ENCODE measurements at regions not wholly inside any gene's neighbourhood (a gene's known extent, or its start where the extent isn't known, plus 50 kb on each side); places are given as distances from the start of the nearest gene placed in this dataset.

DNA sequence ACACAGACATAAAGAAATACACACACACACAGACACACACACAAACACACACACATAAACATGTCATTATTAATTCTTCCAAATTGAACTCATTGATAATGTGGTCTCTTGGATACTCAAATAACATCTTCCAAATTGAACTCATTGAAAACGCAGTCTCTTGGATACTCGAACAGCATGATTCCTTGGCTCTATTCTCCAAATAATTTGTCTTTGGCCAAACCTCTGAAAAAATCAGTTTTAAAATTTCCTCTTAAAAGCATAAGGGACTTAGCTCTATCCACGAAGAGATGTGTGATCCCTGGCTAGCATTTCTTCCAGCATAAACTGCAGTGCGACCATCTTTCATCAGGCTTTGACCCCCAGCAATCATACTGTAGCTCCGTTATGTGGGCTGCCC lies 296.6 kb downstream of the IRX2 start:
- no TSS peak for BruUV-seq (replicated peaks)
- CTCF ChIA-PET, result no interaction called here

DNA sequence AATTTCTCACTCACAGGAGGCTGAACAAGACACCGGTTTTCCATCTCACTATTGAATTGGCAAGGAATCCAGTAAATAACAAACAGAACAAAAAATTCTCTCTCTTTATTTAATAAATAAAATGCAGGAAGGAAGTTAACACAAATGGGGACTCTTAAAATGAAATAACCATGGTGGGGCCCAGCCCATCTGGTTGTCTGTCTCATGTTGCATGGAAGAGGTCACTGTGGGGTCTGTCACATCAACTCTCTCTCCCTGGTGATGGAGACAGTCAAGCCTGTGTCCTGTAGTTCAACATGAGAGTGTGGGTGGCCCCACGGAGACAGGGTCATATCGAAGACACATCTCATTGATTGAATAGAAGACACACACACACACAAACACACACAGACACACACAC lies 297.7 kb downstream of the IRX2 start:
- TF ChIP-seq EZH2phosphoT487 (IDR thresholded peaks at IDR 0.05; ENCODE audit: borderline replicate concordance, low read length) (no peak), EZH2 (IDR thresholded peaks at IDR 0.05; ENCODE audit: low read length, unreplicated experiment) (no peak)
- TF ChIP-seq, protein P1, sequence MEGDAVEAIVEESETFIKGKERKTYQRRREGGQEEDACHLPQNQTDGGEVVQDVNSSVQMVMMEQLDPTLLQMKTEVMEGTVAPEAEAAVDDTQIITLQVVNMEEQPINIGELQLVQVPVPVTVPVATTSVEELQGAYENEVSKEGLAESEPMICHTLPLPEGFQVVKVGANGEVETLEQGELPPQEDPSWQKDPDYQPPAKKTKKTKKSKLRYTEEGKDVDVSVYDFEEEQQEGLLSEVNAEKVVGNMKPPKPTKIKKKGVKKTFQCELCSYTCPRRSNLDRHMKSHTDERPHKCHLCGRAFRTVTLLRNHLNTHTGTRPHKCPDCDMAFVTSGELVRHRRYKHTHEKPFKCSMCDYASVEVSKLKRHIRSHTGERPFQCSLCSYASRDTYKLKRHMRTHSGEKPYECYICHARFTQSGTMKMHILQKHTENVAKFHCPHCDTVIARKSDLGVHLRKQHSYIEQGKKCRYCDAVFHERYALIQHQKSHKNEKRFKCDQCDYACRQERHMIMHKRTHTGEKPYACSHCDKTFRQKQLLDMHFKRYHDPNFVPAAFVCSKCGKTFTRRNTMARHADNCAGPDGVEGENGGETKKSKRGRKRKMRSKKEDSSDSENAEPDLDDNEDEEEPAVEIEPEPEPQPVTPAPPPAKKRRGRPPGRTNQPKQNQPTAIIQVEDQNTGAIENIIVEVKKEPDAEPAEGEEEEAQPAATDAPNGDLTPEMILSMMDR (conservative IDR thresholded peaks at IDR 0.05; ENCODE audit: low read depth, low read length), result no peak
- H3K9me3 ChIP-seq (ENCODE audit: low read length), result 0 out of 2 replicates have a peak, but pooled peaks cover 7% of the 10 kb centered on the region
- intact Hi-C loops (cut with micrococcal nuclease), result no loop called here
- H3K4me1 ChIP-seq (ENCODE audit: insufficient read depth, low read length), result no peaks in the 10 kb centered on the region
- no peaks in the 10 kb centered on the region for H3K36me3 ChIP-seq (ENCODE audit: low read depth, low read length)
- DNase-seq (no peak), ATAC-seq (no peak)
- H4K20me1 ChIP-seq (ENCODE audit: low read length), result no peaks in the 10 kb centered on the region
- no peak overlapping the region for H3K27ac ChIP-seq (ENCODE audit: low read length)
- no peaks in the 10 kb centered on the region for H3F3A ChIP-seq (ENCODE audit: low read length, unreplicated experiment)
- H3K79me2 ChIP-seq (ENCODE audit: low read length), result no peaks in the 10 kb centered on the region
- H3K4me2 ChIP-seq (ENCODE audit: low read length), result no peak overlapping the region
- no peaks in the 10 kb centered on the region for H3K27me3 ChIP-seq (ENCODE audit: low read length)
- H3K4me3 ChIP-seq (ENCODE audit: low read length), result no peak overlapping the region
- H2AFZ ChIP-seq (ENCODE audit: low read length), result no peak overlapping the region
- POLR2A ChIA-PET (ENCODE audit: unreplicated experiment), result no interaction called here
- H3K9ac ChIP-seq (ENCODE audit: low read length), result no peak overlapping the region
- BruUV-seq (replicated peaks), result no TSS peak
- H3K9me2 ChIP-seq (replicated peaks; ENCODE audit: low read length), result no peaks in the 10 kb centered on the region
- CTCF ChIA-PET, result no interaction called here

More for the DNA sequence above, 296.6 kb downstream of the IRX2 start:
- Histone ChIP-seq H3K9me2 (replicated peaks; ENCODE audit: low read length) (no peaks in the 10 kb centered on the region), H3K4me2 (ENCODE audit: low read length) (no peak overlapping the region), H3K4me3 (ENCODE audit: low read length) (no peak overlapping the region), H3K27me3 (ENCODE audit: low read length) (no peaks in the 10 kb centered on the region), H3K9ac (ENCODE audit: low read length) (no peak overlapping the region), H3K9me3 (ENCODE audit: low read length) (0 out of 2 replicates have a peak, but pooled peaks cover 7% of the 10 kb centered on the region), H3K79me2 (ENCODE audit: low read length) (no peaks in the 10 kb centered on the region), H3F3A (ENCODE audit: low read length, unreplicated experiment) (no peaks in the 10 kb centered on the region), H3K4me1 (ENCODE audit: insufficient read depth, low read length) (no peaks in the 10 kb centered on the region), H3K36me3 (ENCODE audit: low read depth, low read length) (no peaks in the 10 kb centered on the region), H3K27ac (ENCODE audit: low read length) (no peak overlapping the region), H2AFZ (ENCODE audit: low read length) (no peak overlapping the region), H4K20me1 (ENCODE audit: low read length) (no peaks in the 10 kb centered on the region)
- intact Hi-C loops (cut with micrococcal nuclease), result no loop called here
- TF ChIP-seq, protein P1 (conservative IDR thresholded peaks at IDR 0.05; ENCODE audit: low read depth, low read length), result no peak
- TF ChIP-seq EZH2phosphoT487 (IDR thresholded peaks at IDR 0.05; ENCODE audit: borderline replicate concordance, low read length), result no peak
- TF ChIP-seq EZH2 (IDR thresholded peaks at IDR 0.05; ENCODE audit: low read length, unreplicated experiment), result no peak
- POLR2A ChIA-PET (ENCODE audit: unreplicated experiment), result no interaction called here
- no peak for DNase-seq
- ATAC-seq, result no peak

DNA sequence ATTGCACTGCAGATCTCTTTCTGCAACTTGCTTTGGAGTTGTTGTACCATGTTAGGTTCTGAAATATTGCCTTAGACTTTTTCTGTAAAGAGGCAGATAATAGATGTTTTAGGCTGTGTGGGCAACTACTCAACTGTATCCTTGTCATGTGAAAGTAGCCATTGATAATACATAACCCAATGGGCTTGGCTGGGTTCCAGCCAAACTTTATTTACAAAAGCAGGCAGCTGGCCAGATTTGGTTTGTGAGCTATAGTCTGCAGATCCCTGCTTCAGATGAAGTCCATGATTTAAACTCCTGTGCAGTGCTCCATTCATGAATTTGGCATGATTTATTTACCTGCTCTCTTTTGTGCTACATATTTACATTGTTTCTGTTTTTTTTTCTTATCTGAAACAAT lies 300.4 kb downstream of the IRX2 start:
- Histone ChIP-seq H3K27ac (ENCODE audit: low read length) (no peak overlapping the region), H3K27me3 (ENCODE audit: low read length) (no peaks in the 10 kb centered on the region; the same call in 1 of the 2 replicates), H3K36me3 (ENCODE audit: low read depth, low read length) (no peaks in the 10 kb centered on the region), H3K9me3 (ENCODE audit: low read length) (0 out of 2 replicates have a peak, but pooled peaks cover 7% of the 10 kb centered on the region), H3K9ac (ENCODE audit: low read length) (no peak overlapping the region), H3K79me2 (ENCODE audit: low read length) (no peaks in the 10 kb centered on the region), H3K4me2 (ENCODE audit: low read length) (no peak overlapping the region), H3K4me3 (ENCODE audit: low read length) (no peak overlapping the region), H3F3A (ENCODE audit: low read length, unreplicated experiment) (no peaks in the 10 kb centered on the region), H3K4me1 (ENCODE audit: insufficient read depth, low read length) (no peaks in the 10 kb centered on the region), H2AFZ (ENCODE audit: low read length) (no peak overlapping the region), H4K20me1 (ENCODE audit: low read length) (no peaks in the 10 kb centered on the region), H3K9me2 (replicated peaks; ENCODE audit: low read length) (no peaks in the 10 kb centered on the region)
- ChIA-PET CTCF (no interaction called here), POLR2A (ENCODE audit: unreplicated experiment) (no interaction called here)
- BruUV-seq (replicated peaks), result no TSS peak
- intact Hi-C loops (cut with micrococcal nuclease), result no loop called here
- TF ChIP-seq EZH2 (IDR thresholded peaks at IDR 0.05; ENCODE audit: low read length, unreplicated experiment) (no peak), EZH2phosphoT487 (IDR thresholded peaks at IDR 0.05; ENCODE audit: borderline replicate concordance, low read length) (no peak)
- TF ChIP-seq, protein P1 (conservative IDR thresholded peaks at IDR 0.05; ENCODE audit: low read depth, low read length), result no peak
- no peak for ATAC-seq
- no peak for DNase-seq
